ENCODE measurements at regions not wholly inside any gene's neighbourhood (a gene's known extent, or its start where the extent isn't known, plus 50 kb on each side); places are given as distances from the start of the nearest gene placed in this dataset.

DNA sequence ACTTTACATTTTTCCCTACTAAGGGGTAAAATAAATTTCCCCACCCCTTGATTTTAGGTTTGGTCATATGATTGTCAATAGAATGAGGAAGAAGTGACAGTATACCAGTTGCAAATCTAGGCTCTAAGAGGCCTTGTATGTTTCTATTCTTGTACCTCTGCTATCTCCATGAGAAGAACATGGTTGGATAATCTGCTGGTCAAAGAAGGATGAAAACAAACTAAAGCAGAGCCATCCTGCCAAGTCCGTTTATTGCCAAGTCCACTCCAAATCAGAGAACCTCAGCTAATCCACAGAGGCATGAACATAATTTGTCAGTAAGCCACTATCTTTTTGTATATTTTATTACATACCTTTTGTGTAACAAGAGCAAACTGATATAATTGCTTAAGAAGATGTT, 98.0 kb downstream of the CRPPA start:
- FAIRE-seq (no peak), DNase-seq (ENCODE audit: insufficient read length, low spot score) (no peak)

DNA sequence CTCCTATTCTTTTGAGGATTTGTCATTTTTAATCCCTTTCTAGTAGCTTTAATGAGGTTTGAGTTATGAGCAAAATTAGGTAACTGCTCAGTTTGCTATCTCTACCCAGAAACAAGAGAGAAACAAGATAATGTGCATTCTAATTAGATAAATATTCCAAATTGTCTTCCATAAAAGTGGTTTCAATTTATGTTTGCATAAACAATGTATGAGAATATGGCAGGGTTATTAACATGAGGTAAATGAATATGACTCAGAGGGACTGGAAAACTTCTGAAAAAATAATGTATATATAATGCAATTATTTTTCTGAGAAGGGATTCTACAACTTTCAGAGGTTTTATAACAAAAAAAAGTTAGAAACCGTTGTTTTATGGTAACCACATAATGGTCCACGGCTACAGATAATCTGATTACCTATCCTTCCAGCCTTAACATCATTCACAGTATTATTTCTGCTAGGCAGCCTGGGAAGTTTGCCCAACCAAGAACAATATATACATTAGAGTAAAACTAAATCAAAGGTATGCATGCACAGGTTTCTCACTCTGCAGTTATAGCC, 101.2 kb downstream of the CRPPA start:
- FAIRE-seq (no peak), DNase-seq (ENCODE audit: insufficient read length, low spot score) (no peak)

DNA sequence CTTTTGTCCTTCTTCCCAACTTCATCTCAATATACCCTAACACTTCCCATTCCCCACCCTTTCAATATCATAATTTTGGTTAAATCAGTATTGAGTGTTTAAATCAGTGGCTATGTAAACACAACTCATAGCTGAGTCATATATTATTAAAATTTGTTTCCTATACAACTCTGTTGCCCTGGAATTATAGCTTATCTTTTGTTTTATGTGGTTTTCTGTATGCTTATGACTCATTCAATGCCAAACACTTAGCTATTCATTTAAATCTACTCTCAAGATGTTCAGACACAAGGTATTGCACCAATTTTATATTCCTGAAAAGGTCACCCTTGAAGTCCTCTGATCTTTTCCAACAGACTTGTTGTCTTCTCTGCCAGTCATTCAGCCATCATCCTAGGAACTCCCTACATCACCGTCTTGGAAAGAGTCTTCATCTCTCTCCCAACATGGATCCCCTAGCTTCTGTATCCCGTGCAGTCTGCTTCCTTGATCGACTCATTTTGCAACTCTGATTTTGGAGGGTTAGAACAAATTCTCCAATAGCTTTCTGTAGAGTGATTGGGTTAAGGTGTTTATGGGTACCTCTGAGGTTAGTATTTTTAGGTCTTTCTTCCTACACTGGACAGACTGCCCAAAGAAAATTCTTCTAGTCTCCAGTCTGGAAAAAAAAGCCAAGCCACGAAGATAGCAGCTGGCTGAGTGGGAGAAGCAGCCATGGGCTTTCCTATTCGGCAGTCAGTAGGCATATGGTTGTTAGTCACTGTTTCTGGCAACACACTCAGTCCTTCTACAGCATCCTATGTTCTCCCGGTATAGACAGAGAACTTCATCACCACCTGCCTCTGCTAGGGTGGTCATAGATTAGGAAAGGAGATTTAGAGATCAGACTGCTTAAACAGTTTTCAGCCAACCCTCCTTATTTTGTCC, 102.1 kb downstream of the CRPPA start:
- DNase-seq (ENCODE audit: insufficient read length, low spot score) (no peak), FAIRE-seq (no peak)

DNA sequence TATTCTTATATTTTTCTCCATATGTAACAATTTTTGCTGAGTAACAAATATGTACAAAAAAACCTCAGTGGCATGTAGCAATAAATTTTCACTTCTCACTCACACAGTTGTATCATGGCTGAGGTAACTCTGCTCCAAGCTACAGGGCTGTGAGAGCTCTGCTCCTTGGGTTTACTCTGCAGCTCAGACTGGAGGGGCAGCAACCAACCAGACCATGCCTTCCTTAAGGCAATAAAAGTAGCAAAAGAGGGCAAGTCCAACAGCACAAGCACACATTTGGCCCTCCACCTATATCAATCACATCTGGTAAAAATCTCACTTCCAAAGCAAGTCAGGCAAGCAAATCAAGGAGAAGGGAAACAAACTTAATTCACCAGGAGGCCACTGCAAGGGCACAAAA, 102.9 kb downstream of the CRPPA start:
- no peak for FAIRE-seq
- no peak for DNase-seq (ENCODE audit: insufficient read length, low spot score)

DNA sequence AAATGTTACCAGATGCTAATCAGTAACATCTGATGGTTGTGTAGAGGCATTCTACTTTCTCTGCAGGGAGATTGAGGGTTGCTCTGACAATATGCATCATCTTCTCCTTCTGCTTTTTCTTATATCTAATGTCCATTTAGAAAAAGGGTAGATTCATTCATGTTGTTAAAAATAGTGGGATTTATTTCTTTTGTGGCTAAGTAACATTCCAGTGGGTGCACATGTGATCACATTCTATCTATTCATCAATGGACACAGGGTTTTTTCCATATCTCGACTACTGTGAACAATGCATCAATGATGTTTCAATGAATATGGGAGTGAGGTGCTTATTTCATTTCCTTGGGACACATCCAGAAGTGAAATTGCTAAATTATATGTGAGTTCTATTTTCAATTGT, 103.9 kb downstream of the CRPPA start:
- no peak for DNase-seq (ENCODE audit: insufficient read length, low spot score)
- FAIRE-seq: no peak

DNA sequence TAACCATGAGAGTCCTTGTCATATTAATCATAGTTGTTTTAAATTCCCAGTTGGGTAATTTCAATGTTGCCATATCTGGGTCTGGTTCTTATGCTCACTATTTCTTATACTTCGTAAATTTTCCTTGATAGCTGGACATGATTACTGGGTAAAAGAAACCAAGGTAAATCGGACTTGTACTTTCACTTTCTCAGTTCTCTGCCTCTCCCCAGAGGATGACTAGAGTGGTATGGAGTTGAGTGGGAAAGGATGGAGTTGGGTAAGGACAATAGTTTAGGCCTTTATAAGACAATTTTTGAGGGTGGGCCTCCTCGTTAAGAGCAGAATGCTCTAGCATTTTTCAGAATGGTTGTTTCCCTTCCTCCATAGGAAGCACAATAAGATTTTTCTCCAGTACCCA, 106.1 kb downstream of the CRPPA start:
- DNase-seq (ENCODE audit: insufficient read length, low spot score) (no peak), FAIRE-seq (no peak)

DNA sequence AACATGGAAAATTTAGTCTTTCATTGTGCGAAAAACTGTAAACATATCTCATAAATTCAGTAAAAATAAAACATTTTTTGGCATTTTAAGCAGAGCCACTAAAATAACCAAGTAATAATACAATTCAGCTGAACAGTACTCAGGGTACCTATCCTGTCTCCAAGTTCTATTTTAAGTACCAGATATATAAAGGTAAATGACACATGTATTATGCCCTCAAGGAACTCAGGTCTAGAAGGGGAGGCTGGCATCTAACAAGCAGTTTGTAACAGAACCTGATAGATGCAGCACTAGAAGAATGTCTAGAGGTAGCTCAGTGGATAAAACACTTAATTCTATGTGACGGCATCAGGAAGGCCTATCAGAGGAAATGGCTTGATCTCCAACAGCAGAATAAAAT, 112.2 kb downstream of the CRPPA start:
- no peak for DNase-seq (ENCODE audit: insufficient read length, low spot score)
- FAIRE-seq: no peak

DNA sequence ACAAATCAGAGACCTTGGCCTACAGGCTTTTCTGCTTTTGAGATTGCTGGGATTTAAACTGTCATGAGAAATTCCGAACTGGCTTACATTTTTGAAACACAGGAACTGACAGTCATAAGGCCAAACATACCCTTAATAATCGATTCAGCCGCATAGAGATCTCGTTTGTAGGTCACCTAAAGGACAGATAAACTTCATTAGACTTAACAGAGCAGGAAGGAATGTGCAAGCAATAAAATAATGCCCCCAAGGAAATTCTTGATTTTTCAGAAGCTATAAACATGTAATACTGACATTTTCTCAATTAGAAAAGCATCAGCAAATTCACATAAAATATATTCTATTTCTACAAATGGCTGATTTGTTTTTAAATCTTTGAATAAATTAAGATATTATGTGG, 120.0 kb downstream of the CRPPA start:
- FAIRE-seq: no peak
- DNase-seq (ENCODE audit: insufficient read length, low spot score): no peak

DNA sequence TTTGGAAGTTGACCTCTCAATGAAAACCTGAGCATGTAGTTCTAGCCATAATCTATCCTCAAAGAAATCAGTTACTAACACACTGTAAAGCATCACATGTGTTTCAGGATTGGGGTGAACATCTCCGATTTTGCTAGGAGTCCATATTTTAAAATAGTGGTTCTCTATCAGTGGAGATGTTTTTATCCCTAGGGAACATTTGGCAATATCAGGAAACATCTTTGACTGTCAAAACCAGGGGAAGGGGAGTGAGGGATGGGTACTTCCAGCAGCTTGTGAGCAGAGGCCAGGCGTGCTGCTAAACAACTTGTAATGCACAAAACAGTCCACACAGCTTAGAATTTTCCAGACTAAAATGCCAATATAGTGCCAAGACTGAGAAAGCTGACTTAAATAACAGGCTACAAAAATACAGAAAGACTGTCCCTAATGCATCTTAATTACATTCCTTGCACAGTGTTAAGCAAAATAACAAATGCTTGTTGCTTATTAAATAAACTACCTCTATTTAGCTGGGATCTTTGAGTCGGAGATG, 120.9 kb downstream of the CRPPA start:
- no peak for FAIRE-seq
- DNase-seq (ENCODE audit: insufficient read length, low spot score): no peak

DNA sequence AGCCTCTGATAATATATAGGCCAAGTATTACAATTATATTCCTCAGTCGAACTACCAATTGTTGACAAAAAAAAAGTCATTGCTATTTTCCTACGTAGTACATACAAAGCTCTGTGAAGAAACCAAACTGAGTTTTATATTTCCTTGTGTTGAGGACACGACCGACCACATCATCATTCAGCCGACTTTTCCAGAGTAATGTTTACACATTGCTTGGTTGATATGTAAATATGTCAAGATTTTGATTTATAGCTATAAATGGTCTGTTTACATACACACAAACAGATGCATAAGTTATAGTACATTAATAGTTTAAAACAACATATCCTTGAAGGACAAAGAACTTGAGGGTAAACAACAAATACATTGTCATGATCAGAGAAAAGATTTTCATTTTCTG, 121.5 kb downstream of the CRPPA start:
- DNase-seq (ENCODE audit: insufficient read length, low spot score): no peak
- FAIRE-seq: no peak

DNA sequence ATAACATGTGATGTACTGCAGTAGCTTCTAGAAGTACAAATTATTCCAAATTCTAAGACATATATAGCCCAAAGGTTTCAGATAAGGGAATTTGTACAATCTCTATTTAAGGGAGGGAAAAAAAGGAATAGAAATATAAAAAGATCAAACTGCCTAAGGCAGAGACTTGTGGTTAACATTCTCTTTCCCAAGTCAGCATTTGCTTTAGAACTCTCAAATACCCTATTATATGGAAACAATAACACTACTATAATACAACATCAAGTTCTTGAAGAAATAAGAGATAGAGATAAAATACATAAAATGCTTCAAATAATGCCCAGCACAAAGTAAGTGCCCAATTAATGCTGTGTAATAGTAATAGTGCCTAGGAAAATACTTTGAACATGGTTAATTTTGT, 123.1 kb downstream of the CRPPA start:
- no peak for FAIRE-seq
- no peak for DNase-seq (ENCODE audit: insufficient read length, low spot score)

DNA sequence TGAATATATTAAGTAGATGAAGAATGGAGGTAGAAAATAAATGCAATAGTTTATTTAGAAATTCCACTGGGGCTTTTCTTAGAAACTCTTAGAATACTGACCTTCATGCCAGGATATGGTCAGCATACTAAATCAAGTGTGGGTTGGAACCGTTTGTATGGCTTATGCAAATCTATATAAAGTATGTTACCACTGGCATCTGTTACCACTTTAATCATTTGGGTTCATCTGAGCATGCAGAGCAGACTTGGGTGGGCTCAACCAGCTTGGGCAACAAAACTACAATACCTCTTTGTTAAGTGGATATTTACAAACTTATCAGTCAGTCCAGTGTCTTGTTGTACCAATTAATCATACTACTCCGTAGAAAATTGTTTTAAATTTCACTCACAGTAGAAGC, 125.8 kb downstream of the CRPPA start:
- FAIRE-seq: no peak

DNA sequence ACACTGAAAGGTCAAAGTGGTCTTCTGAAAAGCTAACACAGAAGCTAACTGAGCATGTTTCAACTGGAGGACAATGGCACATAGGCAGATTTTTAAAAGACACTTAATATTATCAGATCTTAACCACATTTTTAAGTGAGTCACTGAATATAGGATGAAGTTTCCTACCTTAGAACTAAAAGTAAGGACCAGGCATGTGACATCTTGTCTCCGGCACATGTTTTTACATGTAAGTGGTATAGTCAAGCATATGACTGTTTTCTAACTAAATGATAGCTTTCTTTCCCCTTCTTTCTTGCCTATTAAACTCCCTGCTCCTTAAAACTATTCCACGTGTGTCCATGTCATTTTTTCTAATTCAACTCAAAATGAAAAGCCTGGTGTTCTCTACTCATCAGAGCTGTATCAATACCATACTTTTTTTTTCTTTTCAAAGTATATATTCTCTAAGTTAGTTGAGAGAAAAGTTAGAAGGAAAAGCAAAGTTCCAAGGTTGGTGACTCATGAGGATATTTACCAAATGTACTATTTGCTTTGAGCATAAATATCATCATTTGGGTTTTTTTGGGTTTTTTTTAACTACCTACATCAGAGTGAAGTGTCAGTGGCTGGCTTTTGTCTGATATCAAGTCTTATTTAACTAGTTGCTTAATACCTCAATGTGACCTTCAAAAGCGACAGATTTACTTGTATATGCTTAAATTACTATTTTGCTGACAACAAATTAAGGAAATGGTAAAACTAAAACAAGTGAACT, 127.5 kb downstream of the CRPPA start:
- no peak for FAIRE-seq
- DNase-seq (ENCODE audit: insufficient read length, low spot score): no peak

More for the DNA sequence above, 125.8 kb downstream of the CRPPA start:
- no peak for DNase-seq (ENCODE audit: insufficient read length, low spot score)

DNA sequence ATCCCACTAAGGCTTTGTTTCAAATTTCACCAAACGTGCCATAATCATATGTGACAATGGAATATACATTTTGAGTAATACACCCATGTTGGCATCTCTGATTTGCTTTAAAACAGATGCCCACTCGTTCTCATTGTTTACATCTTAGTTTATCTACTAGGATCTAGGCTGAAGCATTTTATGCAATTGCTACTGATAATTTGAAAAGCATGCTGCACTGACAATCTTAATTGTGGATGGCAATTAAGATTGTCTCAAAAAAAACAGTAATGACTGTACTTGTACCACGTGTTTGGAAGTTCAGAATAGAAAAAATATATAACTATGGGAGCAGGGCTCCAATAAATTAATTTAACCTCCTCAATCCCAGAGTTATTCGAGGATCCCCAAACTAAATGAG, 136.8 kb downstream of the CRPPA start:
- no peak for FAIRE-seq
- no peak for DNase-seq (ENCODE audit: insufficient read length, low spot score)

DNA sequence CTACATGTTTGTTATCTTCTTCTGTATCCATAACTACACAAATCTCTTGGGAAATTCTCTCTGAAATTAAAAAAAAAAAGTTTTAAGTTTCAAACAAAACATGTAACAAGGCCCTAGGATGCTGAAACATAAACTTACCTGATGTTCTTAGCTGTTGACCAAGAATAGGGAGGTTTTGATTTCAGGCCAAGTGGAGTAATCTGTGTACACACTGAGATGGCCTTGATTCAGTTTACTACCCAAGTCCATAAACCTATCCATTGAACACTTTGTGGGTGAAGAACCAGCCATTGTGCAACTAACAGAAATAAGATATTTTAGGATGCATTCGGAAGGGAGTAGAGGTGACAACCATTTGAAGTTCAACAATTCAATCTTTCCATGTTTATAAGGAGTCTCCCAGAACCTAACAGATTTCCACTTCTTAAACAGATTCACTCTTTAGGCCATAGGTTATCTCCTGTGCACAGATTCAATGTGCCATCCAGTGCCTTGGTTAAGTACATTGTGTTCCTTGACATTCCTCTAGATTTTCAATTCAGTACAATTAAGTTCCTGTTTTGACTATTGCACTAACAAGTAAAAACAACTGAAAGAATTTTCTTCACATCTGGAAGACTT, 143.1 kb downstream of the CRPPA start:
- FAIRE-seq: no peak

DNA sequence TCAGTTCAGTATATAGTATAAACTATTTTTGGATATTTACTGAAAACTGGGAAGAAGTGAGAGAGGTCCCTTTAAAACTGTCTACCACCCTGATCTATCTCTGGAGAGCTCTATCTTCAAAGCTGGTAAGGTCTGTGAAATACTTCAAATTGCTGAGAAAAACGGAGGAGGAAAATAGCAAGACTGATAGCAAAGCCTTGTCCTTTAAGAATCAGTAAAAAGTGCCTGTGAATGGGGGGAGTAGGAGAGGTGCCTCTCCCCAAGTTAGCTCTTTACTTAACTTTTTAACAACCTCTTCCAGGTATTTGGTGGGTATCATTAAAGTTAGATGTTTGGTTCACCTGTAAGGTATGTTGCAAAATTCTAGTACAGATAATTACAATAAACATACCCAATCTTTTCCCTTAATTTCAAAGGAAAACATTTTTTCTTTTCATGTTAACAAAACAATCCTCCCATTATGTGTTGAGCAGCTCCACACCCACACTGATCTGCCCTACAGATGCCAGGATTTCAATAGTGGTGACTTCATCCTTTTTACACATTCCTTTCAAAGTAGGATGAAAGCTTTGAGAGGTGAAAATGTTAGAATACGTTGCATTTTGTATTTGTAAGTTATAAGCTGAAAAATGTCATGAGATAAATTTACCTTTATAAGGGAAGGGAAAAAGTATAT, 149.2 kb downstream of the CRPPA start:
- DNase-seq (ENCODE audit: insufficient read length, low spot score) (no peak), FAIRE-seq (no peak)

More for the DNA sequence above, 143.1 kb downstream of the CRPPA start:
- no peak for DNase-seq (ENCODE audit: insufficient read length, low spot score)

DNA sequence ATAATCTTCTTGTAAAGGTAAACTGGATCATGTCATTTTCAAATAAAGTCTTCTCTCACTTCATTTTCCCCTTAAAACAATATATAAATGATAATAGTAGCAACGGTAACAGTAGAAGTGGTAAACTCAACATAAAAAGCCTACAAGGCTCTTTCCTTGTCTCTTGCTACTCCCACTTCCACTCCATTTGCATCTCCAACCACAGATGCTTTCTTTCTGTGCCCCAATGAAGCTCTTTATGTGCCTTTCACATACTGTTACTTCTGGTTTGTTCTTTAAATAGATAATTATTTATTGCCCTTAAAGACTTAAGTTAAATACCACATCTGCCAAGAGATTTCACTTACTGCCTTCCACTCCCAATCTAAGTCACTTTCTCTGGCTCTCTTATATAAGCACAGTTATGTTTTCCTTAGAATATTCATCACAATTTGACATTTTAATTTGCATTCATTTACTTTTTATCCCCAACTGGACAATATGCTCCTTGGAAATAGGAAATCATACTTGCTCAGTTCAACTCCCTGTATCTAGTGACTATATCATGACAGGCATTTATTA, 149.9 kb downstream of the CRPPA start:
- DNase-seq (ENCODE audit: insufficient read length, low spot score): no peak
- no peak for FAIRE-seq

DNA sequence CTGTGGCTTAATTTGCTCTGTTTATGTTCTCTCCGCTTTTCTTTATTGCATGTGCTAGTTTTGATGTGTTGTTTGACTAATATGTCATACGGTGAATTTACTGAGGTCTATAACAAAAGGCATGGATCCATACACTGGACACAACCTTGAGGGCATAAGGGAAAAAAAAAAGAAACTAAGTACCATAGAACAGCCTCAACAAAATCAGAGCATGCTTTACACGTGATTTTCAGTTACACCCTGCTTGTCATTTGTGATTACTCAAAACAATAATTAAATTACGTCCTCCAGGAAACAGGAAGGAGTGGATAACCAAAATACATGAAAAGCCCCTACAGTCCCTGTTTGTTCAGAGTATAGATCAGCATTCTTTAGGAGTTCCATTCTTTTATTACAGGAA, 150.5 kb downstream of the CRPPA start:
- DNase-seq (ENCODE audit: insufficient read length, low spot score) (no peak), FAIRE-seq (no peak)

DNA sequence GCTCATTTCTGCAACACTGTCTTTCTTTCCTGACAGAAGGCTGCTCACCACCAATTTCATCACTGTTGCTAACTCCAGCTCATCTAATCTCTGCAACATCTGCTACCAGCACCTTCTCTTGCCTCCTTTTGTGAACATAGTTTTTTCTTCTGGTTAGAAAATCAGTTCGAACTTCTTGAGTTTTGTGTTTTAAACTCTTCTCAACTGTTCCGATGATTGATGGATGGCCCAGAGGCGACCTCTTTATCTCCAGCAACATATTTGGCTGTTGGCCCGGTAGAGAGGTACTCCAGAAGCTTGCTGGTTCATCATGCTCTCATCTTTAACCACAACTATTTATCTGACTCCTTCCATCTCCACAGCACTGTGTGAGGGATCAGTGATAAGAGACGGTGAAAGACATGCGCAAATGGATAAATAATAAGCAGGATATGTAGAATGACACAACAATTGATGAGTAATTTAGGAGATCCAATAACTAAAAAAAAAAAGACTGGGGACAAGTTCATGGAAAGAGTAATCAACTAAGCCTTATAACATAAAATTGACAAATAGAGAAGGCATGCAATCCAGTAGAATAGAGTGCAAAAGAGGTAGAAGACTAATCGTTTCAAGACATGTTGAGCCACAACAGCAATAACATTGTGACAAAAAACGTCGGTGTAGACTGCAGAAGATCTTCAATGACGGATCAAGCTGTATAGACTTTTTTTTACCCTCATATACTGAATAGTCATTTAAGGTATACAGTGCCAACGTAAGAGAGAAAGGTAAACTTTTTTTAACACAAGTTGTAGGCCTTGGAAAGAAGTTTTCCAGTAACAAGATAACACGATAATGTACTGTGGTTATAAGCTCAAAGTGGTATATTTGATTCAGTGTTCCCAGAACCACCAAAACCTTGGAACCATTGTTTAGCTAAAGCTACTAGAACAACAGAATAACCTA, 152.2 kb downstream of the CRPPA start:
- DNase-seq (ENCODE audit: insufficient read length, low spot score) (no peak), FAIRE-seq (no peak)

All from GM19239 (cell line).